Tibial nerve (tissue), 4 donors: ENCODE measurements at regions not wholly inside any gene's neighbourhood (a gene's known extent, or its start where the extent isn't known, plus 50 kb on each side); places are given as distances from the start of the nearest gene placed in this dataset.

ENCODE experiments used
- DNase-seq, 2 donors: peaks; one replicate each; pipeline ENCODE4 v3.0.0-alpha.2; 2019; ENCODE audit warnings: low spot score in 2 of 2
- H3K27ac ChIP-seq, 4 donors: fragments of 200-600 bp; sonication (generic) in 3 of 4; one replicate each; pipeline ENCODE4 v1.5.1; 2017 to 2019; ENCODE audit warnings: mild to moderate bottlenecking in 1 of 4
- H3K27me3 ChIP-seq, 2 donors: fragments of 200-600 bp; sonication (generic) in 1 of 2; one replicate each; pipeline versions ENCODE4 v1.5.1 to v1.6.0; 2017 to 2019
- H3K36me3 ChIP-seq, 3 donors: fragments of 200-600 bp; sonication (generic); one replicate each; pipeline ENCODE4 v1.5.1; 2018 to 2019
- H3K4me1 ChIP-seq, 4 donors: fragments of 200-600 bp; sonication (generic) in 3 of 4; one replicate each; pipeline ENCODE4 v1.5.1; 2017 to 2019
- H3K4me3 ChIP-seq, 4 donors: fragments of 200-600 bp; sonication (generic) in 3 of 4; one replicate each; pipeline ENCODE4 v1.5.1; 2017 to 2019; ENCODE audit warnings: mild to moderate bottlenecking in 1 of 4, moderate library complexity in 1 of 4
- H3K9me3 ChIP-seq, 4 donors: fragments of 200-600 bp; sonication (generic) in 3 of 4; one replicate each; pipeline ENCODE4 v1.5.1; 2017 to 2019
- EP300 ChIP-seq, 2 donors: sonication (generic); formaldehyde crosslinking; IDR thresholded peaks; one replicate each; pipeline ENCODE4 v1.6.1; 2017; ENCODE audit warnings: antibody characterized with exemption in 2 of 2, mild to moderate bottlenecking in 1 of 2
- POLR2A ChIP-seq, 2 donors: fragments of 450-650 bp; IDR thresholded peaks; one replicate each; pipeline ENCODE4 v1.6.1; 2017; ENCODE audit warnings: antibody characterized with exemption in 2 of 2, mild to moderate bottlenecking in 2 of 2, moderate library complexity in 2 of 2
- WGBS, 2 donors: methylation state at CpG; one replicate each; pipeline ENCODE4 v1.1.5; 2018; 5-methylcytosine and 5-hydroxymethylcytosine counted together
- TF ChIP-seq, protein P1 (sequence below), 5 experiments: fragments of 200-600 bp in 3 of 5; fragments of 450-650 bp in 2 of 5; sonication (generic) in 3 of 5; IDR thresholded peaks; one replicate each; pipeline ENCODE4 v1.5.1; 2016 to 2019; ENCODE audit warnings: antibody characterized with exemption in 5 of 5, mild to moderate bottlenecking in 3 of 5, moderate library complexity in 2 of 5

DNA sequence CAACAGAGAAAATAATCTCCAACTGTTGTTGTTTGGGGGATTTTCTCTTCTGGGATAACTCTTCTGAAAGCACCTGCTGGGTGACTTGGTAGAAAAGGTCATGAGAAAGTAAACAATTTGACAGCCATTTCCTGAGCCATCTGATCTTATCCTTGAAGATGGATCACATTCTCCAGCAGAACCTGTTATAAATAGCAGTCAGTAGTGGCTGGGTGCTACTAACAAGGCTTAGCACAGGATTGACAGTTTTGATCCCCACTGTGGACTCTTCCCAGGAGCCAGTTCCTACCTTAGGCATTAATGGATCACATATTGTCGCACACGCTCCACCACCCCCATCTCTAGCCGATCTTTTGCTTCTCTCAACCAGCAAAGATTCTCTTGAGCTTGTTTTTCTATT is 220.2 kb downstream of the PLK2 start:
- Histone ChIP-seq H3K27me3 (no peaks in the 10 kb centered on the region), H3K4me1 (no peaks in the 10 kb centered on the region), H3K4me3 (no peak overlapping the region), H3K27ac (no peak overlapping the region), H3K9me3 (no peaks in the 10 kb centered on the region), H3K36me3 (no peaks in the 10 kb centered on the region)
- DNase-seq = no peak
- 75 to 93% methylated on average over 3 of the region's 3 CpGs for WGBS, 2 donors
- TF ChIP-seq EP300 (IDR thresholded peaks at IDR 0.05) (no peak), POLR2A (IDR thresholded peaks at IDR 0.05) (no peak)
- TF ChIP-seq, protein P1, sequence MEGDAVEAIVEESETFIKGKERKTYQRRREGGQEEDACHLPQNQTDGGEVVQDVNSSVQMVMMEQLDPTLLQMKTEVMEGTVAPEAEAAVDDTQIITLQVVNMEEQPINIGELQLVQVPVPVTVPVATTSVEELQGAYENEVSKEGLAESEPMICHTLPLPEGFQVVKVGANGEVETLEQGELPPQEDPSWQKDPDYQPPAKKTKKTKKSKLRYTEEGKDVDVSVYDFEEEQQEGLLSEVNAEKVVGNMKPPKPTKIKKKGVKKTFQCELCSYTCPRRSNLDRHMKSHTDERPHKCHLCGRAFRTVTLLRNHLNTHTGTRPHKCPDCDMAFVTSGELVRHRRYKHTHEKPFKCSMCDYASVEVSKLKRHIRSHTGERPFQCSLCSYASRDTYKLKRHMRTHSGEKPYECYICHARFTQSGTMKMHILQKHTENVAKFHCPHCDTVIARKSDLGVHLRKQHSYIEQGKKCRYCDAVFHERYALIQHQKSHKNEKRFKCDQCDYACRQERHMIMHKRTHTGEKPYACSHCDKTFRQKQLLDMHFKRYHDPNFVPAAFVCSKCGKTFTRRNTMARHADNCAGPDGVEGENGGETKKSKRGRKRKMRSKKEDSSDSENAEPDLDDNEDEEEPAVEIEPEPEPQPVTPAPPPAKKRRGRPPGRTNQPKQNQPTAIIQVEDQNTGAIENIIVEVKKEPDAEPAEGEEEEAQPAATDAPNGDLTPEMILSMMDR (IDR thresholded peaks at IDR 0.05) = no peak

DNA sequence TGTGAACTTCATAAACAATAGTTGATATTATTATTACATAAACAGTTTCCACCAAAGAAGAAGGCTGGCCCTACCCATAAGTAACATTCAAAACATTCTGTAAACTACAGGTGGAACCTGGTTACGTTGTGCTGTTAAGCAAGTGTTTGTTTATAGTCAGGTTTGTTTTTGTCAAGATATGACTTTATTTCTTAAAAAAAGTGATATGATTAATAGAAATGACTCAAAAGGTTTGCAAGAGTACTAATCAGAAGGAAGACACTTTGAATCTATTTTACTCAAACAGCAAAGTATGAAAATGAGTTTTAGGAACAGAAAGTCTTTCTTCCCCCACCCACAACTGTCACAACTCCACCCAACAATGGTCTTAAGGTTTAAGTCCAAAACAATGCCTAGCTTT is 220.8 kb downstream of the PLK2 start:
- H3K4me1 ChIP-seq = no peaks in the 10 kb centered on the region
- no peaks in the 10 kb centered on the region for H3K27me3 ChIP-seq
- H3K4me3 ChIP-seq = no peak overlapping the region
- 79 to 88% methylated on average over 1 of the region's 1 CpG for WGBS, 2 donors
- no peaks in the 10 kb centered on the region for H3K9me3 ChIP-seq
- no peak overlapping the region for H3K27ac ChIP-seq
- DNase-seq = no peak
- H3K36me3 ChIP-seq = no peaks in the 10 kb centered on the region
- TF ChIP-seq, protein P1 (IDR thresholded peaks at IDR 0.05) = no peak
- TF ChIP-seq EP300 (IDR thresholded peaks at IDR 0.05) = no peak
- no peak for TF ChIP-seq POLR2A (IDR thresholded peaks at IDR 0.05)

DNA sequence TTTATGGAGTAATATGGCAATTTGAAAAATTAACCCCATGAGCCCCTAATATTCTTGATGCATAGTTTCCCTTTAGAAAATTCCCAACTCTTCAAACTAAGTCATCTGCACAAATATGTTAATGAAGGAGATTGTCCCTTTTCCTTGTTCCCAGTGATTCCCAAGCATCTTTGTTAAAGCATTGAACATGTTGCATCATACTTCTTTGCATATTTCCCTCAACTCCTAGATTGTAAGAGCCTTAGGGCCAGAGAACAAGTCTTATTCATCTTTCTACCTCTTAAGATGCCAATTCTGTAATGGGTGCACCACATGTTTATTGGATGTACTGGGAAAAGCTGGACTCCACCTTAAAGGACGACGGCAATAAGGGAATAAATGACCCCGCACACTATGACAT is 223.4 kb downstream of the PLK2 start:
- Histone ChIP-seq H3K4me3 (no peak overlapping the region), H3K4me1 (no peaks in the 10 kb centered on the region), H3K9me3 (no peaks in the 10 kb centered on the region), H3K27ac (no peak overlapping the region), H3K27me3 (no peaks in the 10 kb centered on the region), H3K36me3 (no peaks in the 10 kb centered on the region)
- TF ChIP-seq POLR2A (IDR thresholded peaks at IDR 0.05) = no peak
- no peak for TF ChIP-seq EP300 (IDR thresholded peaks at IDR 0.05)
- TF ChIP-seq, protein P1 (IDR thresholded peaks at IDR 0.05) = no peak
- WGBS, 2 donors = 94 to 96% methylated on average over 3 of the region's 3 CpGs
- DNase-seq = no peak

DNA sequence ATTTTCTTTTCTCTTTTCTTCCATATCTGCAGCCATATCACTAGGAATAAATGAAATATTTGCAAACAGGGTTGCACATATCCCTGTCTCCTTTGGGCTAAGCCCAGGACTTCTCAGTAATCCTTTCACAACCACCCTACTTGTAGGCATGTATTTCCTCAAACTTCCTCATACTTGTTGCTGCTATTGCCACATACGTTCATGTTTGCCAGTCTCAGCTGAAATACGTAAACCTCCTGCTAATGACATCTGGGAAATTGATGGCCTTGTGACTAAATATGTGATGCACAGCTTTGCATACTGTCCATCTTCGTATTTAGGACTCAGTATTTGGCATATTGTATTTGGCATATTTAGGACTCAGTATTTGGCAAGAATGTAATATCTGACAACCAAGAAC is 224.6 kb downstream of the PLK2 start:
- WGBS, 2 donors = 32 to 40% methylated on average over 3 of the region's 3 CpGs
- H3K36me3 ChIP-seq = no peaks in the 10 kb centered on the region
- no peak overlapping the region for H3K27ac ChIP-seq
- no peak for TF ChIP-seq POLR2A (IDR thresholded peaks at IDR 0.05)
- peak in 1 of 2 donors; percentile 72 for TF ChIP-seq EP300 (IDR thresholded peaks at IDR 0.05)
- TF ChIP-seq, protein P1 (IDR thresholded peaks at IDR 0.05) = no peak
- peak in 1 of 2 donors; percentile 22 for DNase-seq
- H3K4me1 ChIP-seq = no peaks in the 10 kb centered on the region
- no peaks in the 10 kb centered on the region for H3K9me3 ChIP-seq
- no peak overlapping the region for H3K4me3 ChIP-seq
- H3K27me3 ChIP-seq = no peaks in the 10 kb centered on the region

DNA sequence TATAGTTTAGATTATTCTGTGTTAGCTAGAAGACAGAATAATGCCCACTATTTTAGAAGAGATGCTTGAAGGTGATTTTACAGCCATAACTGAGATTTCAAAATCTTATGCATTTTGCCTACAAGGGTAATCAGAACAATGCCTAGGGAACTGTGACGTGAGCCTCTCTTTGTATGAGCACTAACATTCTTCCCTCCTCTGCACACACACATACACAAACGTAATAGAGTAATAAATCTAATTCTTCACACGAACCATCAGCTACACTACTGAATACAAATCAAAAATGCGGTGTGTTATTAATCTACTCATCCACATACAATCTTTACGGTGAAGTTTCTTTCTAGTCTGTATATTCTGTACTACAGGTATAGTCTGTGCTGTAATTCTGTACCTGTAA is 227.8 kb downstream of the PLK2 start:
- no peak overlapping the region for H3K27ac ChIP-seq
- 87 to 89% methylated on average over 5 of the region's 5 CpGs for WGBS, 2 donors
- H3K4me1 ChIP-seq = no peaks in the 10 kb centered on the region
- no peak for TF ChIP-seq POLR2A (IDR thresholded peaks at IDR 0.05)
- TF ChIP-seq EP300 (IDR thresholded peaks at IDR 0.05) = no peak
- TF ChIP-seq, protein P1 (IDR thresholded peaks at IDR 0.05) = no peak
- H3K27me3 ChIP-seq = no peaks in the 10 kb centered on the region
- no peak overlapping the region for H3K4me3 ChIP-seq
- no peaks in the 10 kb centered on the region for H3K36me3 ChIP-seq
- no peak for DNase-seq
- no peaks in the 10 kb centered on the region for H3K9me3 ChIP-seq
